Skeletal muscle satellite cell (primary cell): ENCODE measurements at regions not wholly inside any gene's neighbourhood (a gene's known extent, or its start where the extent isn't known, plus 50 kb on each side); places are given as distances from the start of the nearest gene placed in this dataset.
"Not testable (repeated sequence)": the region's sequence is repeated elsewhere in the genome, so short reads cannot be mapped to it uniquely, and the experiment has no call there.

Source experiments
- H3K27me3 ChIP-seq: 2 replicates; pipeline ENCODE4 v1.7.0; 2013; ENCODE audit warnings: low read length; ENCODE audit not compliant: control insufficient read depth, insufficient read depth
- H3K36me3 ChIP-seq: 2 replicates; pipeline ENCODE4 v1.7.0; 2013; ENCODE audit warnings: mild to moderate bottlenecking, control low read depth, low read length; ENCODE audit not compliant: insufficient read depth
- H3K4me1 ChIP-seq: 2 replicates; pipeline ENCODE4 v1.7.0; 2013; ENCODE audit warnings: low read length; ENCODE audit not compliant: control insufficient read depth, insufficient read depth
- H3K4me2 ChIP-seq: 2 replicates; pipeline ENCODE4 v1.7.0; 2013; ENCODE audit warnings: mild to moderate bottlenecking, low read length
- H3K4me3 ChIP-seq: 2 replicates; pipeline ENCODE4 v1.7.0; 2013; ENCODE audit warnings: low read length
- H3K9ac ChIP-seq: 2 replicates; pipeline ENCODE4 v1.7.0; 2013; ENCODE audit warnings: mild to moderate bottlenecking, low read depth, low read length, moderate library complexity
- H3K9me3 ChIP-seq: replicated peaks from 2 replicates; pipeline ENCODE4 v1.7.0; 2013; ENCODE audit warnings: mild to moderate bottlenecking, control low read depth, low read length

- no peak overlapping the region for H3K9ac ChIP-seq
- H3K27me3 ChIP-seq: no peaks in the 10 kb centered on the region
Observed at GRCh38 chr11:80297858-80298632, 857.2 kb upstream of the TENM4 start.

GRCh38 chr11:80293293-80293692 lies 852.5 kb upstream of the TENM4 start:
- no peaks in the 10 kb centered on the region for H3K36me3 ChIP-seq
- H3K4me2 ChIP-seq: no peak overlapping the region
- H3K9me3 ChIP-seq: no peaks in the 10 kb centered on the region

More at GRCh38 chr11:80297858-80298632, 857.2 kb upstream of the TENM4 start:
- no peaks in the 10 kb centered on the region for H3K9me3 ChIP-seq
- H3K4me2 ChIP-seq: peak overlapping the region; percentile 34
- no peak overlapping the region for H3K4me3 ChIP-seq
- peaks cover 8% of the 10 kb centered on the region for H3K4me1 ChIP-seq
- H3K36me3 ChIP-seq: no peaks in the 10 kb centered on the region

GRCh38 chr11:80284946-80285785 lies 844.3 kb upstream of the TENM4 start:
- Histone ChIP-seq H3K9ac (no peak overlapping the region), H3K36me3 (no peaks in the 10 kb centered on the region), H3K4me3 (no peak overlapping the region), H3K4me2 (no peak overlapping the region), H3K27me3 (no peaks in the 10 kb centered on the region), H3K4me1 (no peaks in the 10 kb centered on the region), H3K9me3 (no peaks in the 10 kb centered on the region)

More at GRCh38 chr11:80293293-80293692, 852.5 kb upstream of the TENM4 start:
- Histone ChIP-seq H3K4me3 (no peak overlapping the region), H3K4me1 (peaks cover 4% of the 10 kb centered on the region), H3K27me3 (no peaks in the 10 kb centered on the region), H3K9ac (no peak overlapping the region)

GRCh38 chr11:80282643-80283042 lies 841.8 kb upstream of the TENM4 start:
- H3K36me3 ChIP-seq: no peaks in the 10 kb centered on the region
- H3K27me3 ChIP-seq: no peaks in the 10 kb centered on the region
- H3K4me2 ChIP-seq: no peak overlapping the region
- no peaks in the 10 kb centered on the region for H3K4me1 ChIP-seq
- H3K9ac ChIP-seq: no peak overlapping the region
- H3K9me3 ChIP-seq: no peaks in the 10 kb centered on the region
- H3K4me3 ChIP-seq: no peak overlapping the region

- Histone ChIP-seq H3K27me3 (no peaks in the 10 kb centered on the region), H3K9me3 (no peaks in the 10 kb centered on the region), H3K4me1 (no peaks in the 10 kb centered on the region), H3K9ac (no peak overlapping the region), H3K4me2 (no peak overlapping the region), H3K36me3 (no peaks in the 10 kb centered on the region), H3K4me3 (no peak overlapping the region)
Observed at GRCh38 chr11:80281194-80281593, 840.4 kb upstream of the TENM4 start.

GRCh38 chr11:80280737-80281136 lies 839.9 kb upstream of the TENM4 start:
- H3K9ac ChIP-seq: no peak overlapping the region
- H3K4me2 ChIP-seq: no peak overlapping the region
- no peaks in the 10 kb centered on the region for H3K9me3 ChIP-seq
- H3K4me1 ChIP-seq: no peaks in the 10 kb centered on the region
- no peak overlapping the region for H3K4me3 ChIP-seq
- H3K36me3 ChIP-seq: no peaks in the 10 kb centered on the region
- H3K27me3 ChIP-seq: no peaks in the 10 kb centered on the region

- Histone ChIP-seq H3K4me2 (no peak overlapping the region), H3K36me3 (no peaks in the 10 kb centered on the region), H3K9me3 (no peaks in the 10 kb centered on the region), H3K4me1 (no peaks in the 10 kb centered on the region), H3K27me3 (no peaks in the 10 kb centered on the region), H3K9ac (no peak overlapping the region), H3K4me3 (no peak overlapping the region)
Observed at GRCh38 chr11:80261776-80262175, 820.9 kb upstream of the TENM4 start.

GRCh38 chr11:80257319-80258015 lies 816.6 kb upstream of the TENM4 start:
- not testable (repeated sequence) for H3K4me2 ChIP-seq, H3K4me1 ChIP-seq, H3K4me3 ChIP-seq, H3K36me3 ChIP-seq, H3K27me3 ChIP-seq, H3K9ac ChIP-seq, H3K9me3 ChIP-seq

- Histone ChIP-seq H3K9me3 (peaks cover 4% of the 10 kb centered on the region), H3K36me3 (no peaks in the 10 kb centered on the region), H3K4me1 (no peaks in the 10 kb centered on the region), H3K27me3 (no peaks in the 10 kb centered on the region), H3K4me2 (no peak overlapping the region), H3K4me3 (no peak overlapping the region), H3K9ac (no peak overlapping the region)
Observed at GRCh38 chr11:80255021-80255420, 814.2 kb upstream of the TENM4 start.

- H3K4me2 ChIP-seq: no peak overlapping the region
- no peaks in the 10 kb centered on the region for H3K4me1 ChIP-seq
- no peak overlapping the region for H3K4me3 ChIP-seq
- no peak overlapping the region for H3K9ac ChIP-seq
- H3K9me3 ChIP-seq: no peaks in the 10 kb centered on the region
- no peaks in the 10 kb centered on the region for H3K27me3 ChIP-seq
- H3K36me3 ChIP-seq: no peaks in the 10 kb centered on the region
Observed at GRCh38 chr11:80241766-80242165, 800.9 kb upstream of the TENM4 start.

- Histone ChIP-seq H3K4me1 (no peaks in the 10 kb centered on the region), H3K9ac (no peak overlapping the region), H3K9me3 (no peaks in the 10 kb centered on the region), H3K4me2 (no peak overlapping the region), H3K27me3 (no peaks in the 10 kb centered on the region), H3K4me3 (no peak overlapping the region), H3K36me3 (no peaks in the 10 kb centered on the region)
Observed at GRCh38 chr11:80240245-80240644, 799.4 kb upstream of the TENM4 start.
